ENCODE measurements at regions not wholly inside any gene's neighbourhood (a gene's known extent, or its start where the extent isn't known, plus 50 kb on each side); places are given as distances from the start of the nearest gene placed in this dataset.

GRCh38 chr5:57878301-57878722, 395.7 kb upstream of the ACTBL2 start:
- TF ChIP-seq TEAD4 (IDR thresholded peaks at IDR 0.05; ENCODE audit: borderline replicate concordance, insufficient read depth) (no peak), YY1 (IDR thresholded peaks at IDR 0.05; ENCODE audit: low read depth) (no peak), EP300 (IDR thresholded peaks at IDR 0.05; ENCODE audit: borderline replicate concordance in 1 of 2, low read depth in 1 of 2, low read length in 1 of 2) (no peak), FOSL2 (IDR thresholded peaks at IDR 0.05; ENCODE audit: borderline replicate concordance, low read depth) (no peak), MEF2A (IDR thresholded peaks at IDR 0.05; ENCODE audit: borderline replicate concordance, low read depth) (no peak), POLR2AphosphoS5 (IDR thresholded peaks at IDR 0.05; ENCODE audit: low read depth, low read length) (no peak), MAX (IDR thresholded peaks at IDR 0.05; ENCODE audit: low read depth) (no peak), RAD21 (IDR thresholded peaks at IDR 0.05; ENCODE audit: low read length) (no peak), NRF1 (IDR thresholded peaks at IDR 0.05; ENCODE audit: low read depth, low read length) (no peak), CTCF (IDR thresholded peaks at IDR 0.05) (no peak)
